ENCODE measurements at regions not wholly inside any gene's neighbourhood (a gene's known extent, or its start where the extent isn't known, plus 50 kb on each side); places are given as distances from the start of the nearest gene placed in this dataset.
"Not testable (repeated sequence)": the region's sequence is repeated elsewhere in the genome, so short reads cannot be mapped to it uniquely, and the experiment has no call there.

- H3K27me3 ChIP-seq (ENCODE audit: insufficient read depth, low read length) = no peaks in the 10 kb centered on the region
These were observed 651.6 kb upstream of the MARCKS start for GRCh38 chr6:113205553-113205952.

DNA sequence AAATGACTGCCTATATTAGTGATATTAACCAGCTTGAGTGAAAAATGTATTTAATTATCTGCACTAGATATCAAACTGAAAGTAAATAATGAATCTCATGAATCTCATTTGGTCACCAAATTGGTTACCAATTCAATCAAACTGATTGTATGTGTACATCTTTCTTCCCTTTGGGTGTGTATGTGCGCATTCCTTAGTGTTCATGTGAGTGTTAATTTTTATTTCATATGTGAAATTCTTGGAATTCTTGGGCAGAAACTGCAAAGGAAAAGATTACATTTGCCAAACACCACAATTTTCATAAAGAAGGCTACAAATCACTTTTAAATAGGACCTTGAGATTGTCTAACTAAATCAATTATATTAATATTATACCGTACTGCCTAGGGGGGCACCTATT lies 648.4 kb upstream of the MARCKS start:
- Histone ChIP-seq H3K9ac (ENCODE audit: low read depth, low read length) (no peak overlapping the region), H3K4me1 (ENCODE audit: insufficient read depth, low read length) (no peaks in the 10 kb centered on the region), H3K36me3 (ENCODE audit: insufficient read depth, low read depth, low read length) (no peaks in the 10 kb centered on the region), H3K9me3 (ENCODE audit: insufficient read depth, low read depth, low read length) (no peaks in the 10 kb centered on the region), H3K4me3 (ENCODE audit: low read length) (no peak overlapping the region), H3K27me3 (ENCODE audit: insufficient read depth, low read length) (no peaks in the 10 kb centered on the region), H3K27ac (ENCODE audit: low read length) (no peak overlapping the region)

More at GRCh38 chr6:113205553-113205952, 651.6 kb upstream of the MARCKS start:
- H3K4me1 ChIP-seq (ENCODE audit: insufficient read depth, low read length) = no peaks in the 10 kb centered on the region
- H3K27ac ChIP-seq (ENCODE audit: low read length) = no peak overlapping the region
- no peak overlapping the region for H3K4me3 ChIP-seq (ENCODE audit: low read length)
- H3K9me3 ChIP-seq (ENCODE audit: insufficient read depth, low read depth, low read length) = no peaks in the 10 kb centered on the region
- no peak overlapping the region for H3K9ac ChIP-seq (ENCODE audit: low read depth, low read length)
- H3K36me3 ChIP-seq (ENCODE audit: insufficient read depth, low read depth, low read length) = no peaks in the 10 kb centered on the region

GRCh38 chr6:113209315-113209714 lies 647.8 kb upstream of the MARCKS start:
- no peak overlapping the region for H3K4me3 ChIP-seq (ENCODE audit: low read length)
- H3K9ac ChIP-seq (ENCODE audit: low read depth, low read length) = no peak overlapping the region
- H3K4me1 ChIP-seq (ENCODE audit: insufficient read depth, low read length) = no peaks in the 10 kb centered on the region
- no peaks in the 10 kb centered on the region for H3K27me3 ChIP-seq (ENCODE audit: insufficient read depth, low read length)
- no peaks in the 10 kb centered on the region for H3K36me3 ChIP-seq (ENCODE audit: insufficient read depth, low read depth, low read length)
- H3K9me3 ChIP-seq (ENCODE audit: insufficient read depth, low read depth, low read length) = no peaks in the 10 kb centered on the region
- no peak overlapping the region for H3K27ac ChIP-seq (ENCODE audit: low read length)

- Histone ChIP-seq H3K4me3 (ENCODE audit: low read length) (no peak overlapping the region), H3K27ac (ENCODE audit: low read length) (no peak overlapping the region), H3K4me1 (ENCODE audit: insufficient read depth, low read length) (no peaks in the 10 kb centered on the region), H3K9me3 (ENCODE audit: insufficient read depth, low read depth, low read length) (no peaks in the 10 kb centered on the region), H3K9ac (ENCODE audit: low read depth, low read length) (no peak overlapping the region), H3K36me3 (ENCODE audit: insufficient read depth, low read depth, low read length) (no peaks in the 10 kb centered on the region), H3K27me3 (ENCODE audit: insufficient read depth, low read length) (no peaks in the 10 kb centered on the region)
These were observed 646.0 kb upstream of the MARCKS start for GRCh38 chr6:113211170-113211569.

DNA sequence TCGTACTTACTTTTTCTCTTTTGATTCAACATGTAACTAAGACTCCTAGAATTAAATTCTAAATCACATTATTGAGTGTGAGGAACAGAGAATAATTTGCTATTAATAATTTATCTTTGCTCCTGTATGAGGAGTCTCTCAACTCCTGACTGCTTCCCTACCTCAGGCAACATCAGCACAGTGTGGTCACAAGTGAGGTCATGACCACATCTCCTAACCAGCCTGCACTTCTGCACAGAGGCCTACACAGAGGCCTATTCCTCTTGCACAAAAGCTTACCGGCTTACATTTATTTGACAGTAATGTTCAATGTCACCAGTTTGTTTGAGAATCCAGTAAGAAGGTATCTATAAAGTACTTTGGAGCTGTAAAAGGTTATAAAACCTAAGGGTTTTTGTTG lies 637.4 kb upstream of the MARCKS start:
- Histone ChIP-seq H3K4me3 (ENCODE audit: low read length) (no peak overlapping the region), H3K36me3 (ENCODE audit: insufficient read depth, low read depth, low read length) (no peaks in the 10 kb centered on the region), H3K9ac (ENCODE audit: low read depth, low read length) (no peak overlapping the region), H3K4me1 (ENCODE audit: insufficient read depth, low read length) (no peaks in the 10 kb centered on the region), H3K27me3 (ENCODE audit: insufficient read depth, low read length) (no peaks in the 10 kb centered on the region), H3K9me3 (ENCODE audit: insufficient read depth, low read depth, low read length) (no peaks in the 10 kb centered on the region), H3K27ac (ENCODE audit: low read length) (no peak overlapping the region)

- Histone ChIP-seq H3K27me3 (ENCODE audit: insufficient read depth, low read length) (no peaks in the 10 kb centered on the region), H3K9ac (ENCODE audit: low read depth, low read length) (no peak overlapping the region), H3K4me1 (ENCODE audit: insufficient read depth, low read length) (no peaks in the 10 kb centered on the region), H3K27ac (ENCODE audit: low read length) (no peak overlapping the region), H3K4me3 (ENCODE audit: low read length) (no peak overlapping the region), H3K36me3 (ENCODE audit: insufficient read depth, low read depth, low read length) (no peaks in the 10 kb centered on the region), H3K9me3 (ENCODE audit: insufficient read depth, low read depth, low read length) (no peaks in the 10 kb centered on the region)
These were observed 636.3 kb upstream of the MARCKS start for GRCh38 chr6:113220832-113221231.

GRCh38 chr6:113221850-113222249 lies 635.3 kb upstream of the MARCKS start:
- Histone ChIP-seq H3K9me3 (ENCODE audit: insufficient read depth, low read depth, low read length) (no peaks in the 10 kb centered on the region), H3K9ac (ENCODE audit: low read depth, low read length) (no peak overlapping the region), H3K27ac (ENCODE audit: low read length) (no peak overlapping the region), H3K27me3 (ENCODE audit: insufficient read depth, low read length) (no peaks in the 10 kb centered on the region), H3K4me1 (ENCODE audit: insufficient read depth, low read length) (no peaks in the 10 kb centered on the region), H3K4me3 (ENCODE audit: low read length) (no peak overlapping the region), H3K36me3 (ENCODE audit: insufficient read depth, low read depth, low read length) (no peaks in the 10 kb centered on the region)

DNA sequence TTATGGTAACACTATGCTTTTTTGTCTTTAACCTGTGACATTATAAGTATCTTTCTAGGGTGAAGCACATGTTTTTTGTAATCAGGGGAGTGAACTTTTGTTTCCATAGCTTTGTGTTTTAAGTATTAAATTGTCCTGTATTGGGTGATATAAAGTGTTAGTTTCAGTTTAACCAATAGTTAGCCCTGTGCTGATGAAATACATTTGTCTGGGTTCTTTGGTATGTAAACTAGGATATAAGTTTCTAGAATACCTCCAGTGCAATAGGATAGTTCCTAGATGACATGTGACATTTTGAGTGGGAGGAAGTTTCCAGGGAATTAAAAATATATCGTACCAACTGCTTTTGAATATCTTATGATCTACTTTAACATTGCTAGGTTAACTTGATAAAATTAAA lies 611.0 kb upstream of the MARCKS start:
- Histone ChIP-seq H3K9me3 (ENCODE audit: insufficient read depth, low read depth, low read length) (no peaks in the 10 kb centered on the region), H3K9ac (ENCODE audit: low read depth, low read length) (no peak overlapping the region), H3K4me1 (ENCODE audit: insufficient read depth, low read length) (no peaks in the 10 kb centered on the region), H3K36me3 (ENCODE audit: insufficient read depth, low read depth, low read length) (no peaks in the 10 kb centered on the region), H3K27ac (ENCODE audit: low read length) (no peak overlapping the region), H3K4me3 (ENCODE audit: low read length) (no peak overlapping the region), H3K27me3 (ENCODE audit: insufficient read depth, low read length) (no peaks in the 10 kb centered on the region)

DNA sequence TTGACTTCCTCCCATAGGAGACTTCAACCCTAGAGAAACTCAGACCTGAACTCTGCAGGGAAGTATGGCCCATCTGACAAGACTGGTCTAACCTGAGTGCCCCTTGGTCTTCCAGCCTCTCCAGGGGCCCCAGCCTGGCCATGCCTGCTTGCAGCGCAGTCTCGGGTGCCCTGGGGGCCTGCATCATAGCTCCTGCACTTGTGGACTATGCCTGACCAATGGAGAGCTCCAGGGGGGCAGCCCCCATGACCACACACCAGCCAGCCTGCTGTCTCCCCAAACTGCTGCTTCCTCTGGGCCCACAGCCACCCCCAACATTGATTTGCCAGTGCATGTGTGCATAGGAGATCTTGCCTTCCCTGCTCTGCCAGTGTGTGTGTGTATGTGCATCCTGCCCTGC lies 608.6 kb upstream of the MARCKS start:
- Histone ChIP-seq H3K36me3 (ENCODE audit: insufficient read depth, low read depth, low read length) (no peaks in the 10 kb centered on the region), H3K4me3 (ENCODE audit: low read length) (no peak overlapping the region), H3K4me1 (ENCODE audit: insufficient read depth, low read length) (no peaks in the 10 kb centered on the region), H3K9ac (ENCODE audit: low read depth, low read length) (no peak overlapping the region), H3K27ac (ENCODE audit: low read length) (no peak overlapping the region), H3K27me3 (ENCODE audit: insufficient read depth, low read length) (no peaks in the 10 kb centered on the region), H3K9me3 (ENCODE audit: insufficient read depth, low read depth, low read length) (no peaks in the 10 kb centered on the region)

GRCh38 chr6:113254194-113254593 lies 603.0 kb upstream of the MARCKS start:
- H3K9me3 ChIP-seq (ENCODE audit: insufficient read depth, low read depth, low read length); H3K36me3 ChIP-seq (ENCODE audit: insufficient read depth, low read depth, low read length); H3K9ac ChIP-seq (ENCODE audit: low read depth, low read length); H3K4me1 ChIP-seq (ENCODE audit: insufficient read depth, low read length); H3K27ac ChIP-seq (ENCODE audit: low read length); H3K27me3 ChIP-seq (ENCODE audit: insufficient read depth, low read length); H3K4me3 ChIP-seq (ENCODE audit: low read length): not testable (repeated sequence)

GRCh38 chr6:113258771-113259170 lies 598.4 kb upstream of the MARCKS start:
- no peak overlapping the region for H3K9ac ChIP-seq (ENCODE audit: low read depth, low read length)
- H3K4me1 ChIP-seq (ENCODE audit: insufficient read depth, low read length) = no peaks in the 10 kb centered on the region
- H3K27ac ChIP-seq (ENCODE audit: low read length) = no peak overlapping the region
- H3K4me3 ChIP-seq (ENCODE audit: low read length) = no peak overlapping the region
- H3K36me3 ChIP-seq (ENCODE audit: insufficient read depth, low read depth, low read length) = no peaks in the 10 kb centered on the region
- peaks cover 15% of the 10 kb centered on the region for H3K9me3 ChIP-seq (ENCODE audit: insufficient read depth, low read depth, low read length)
- H3K27me3 ChIP-seq (ENCODE audit: insufficient read depth, low read length) = no peaks in the 10 kb centered on the region

DNA sequence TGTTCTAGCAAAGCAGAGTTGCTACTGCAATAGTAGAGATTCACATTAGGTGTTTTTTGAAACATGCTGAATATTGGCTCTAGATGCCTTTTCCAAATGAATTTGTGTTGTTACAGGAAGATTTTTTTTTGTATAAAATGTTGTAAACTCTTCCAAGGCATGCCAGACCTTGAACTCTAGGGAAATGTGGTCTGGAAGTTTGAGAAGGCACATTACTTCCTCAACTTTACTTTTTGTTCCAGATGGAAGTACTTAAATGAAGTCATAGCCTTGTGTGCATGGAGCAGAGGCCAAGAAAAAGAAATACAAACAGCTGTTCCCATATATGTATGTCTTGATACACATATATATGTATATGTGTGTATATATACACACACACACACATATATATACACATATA lies 585.7 kb upstream of the MARCKS start:
- H3K9me3 ChIP-seq (ENCODE audit: insufficient read depth, low read depth, low read length) = peaks cover 39% of the 10 kb centered on the region
- no peaks in the 10 kb centered on the region for H3K27me3 ChIP-seq (ENCODE audit: insufficient read depth, low read length)
- H3K9ac ChIP-seq (ENCODE audit: low read depth, low read length) = no peak overlapping the region
- no peak overlapping the region for H3K27ac ChIP-seq (ENCODE audit: low read length)
- no peaks in the 10 kb centered on the region for H3K4me1 ChIP-seq (ENCODE audit: insufficient read depth, low read length)
- no peaks in the 10 kb centered on the region for H3K36me3 ChIP-seq (ENCODE audit: insufficient read depth, low read depth, low read length)
- no peak overlapping the region for H3K4me3 ChIP-seq (ENCODE audit: low read length)

- Histone ChIP-seq H3K9me3 (ENCODE audit: insufficient read depth, low read depth, low read length) (no peaks in the 10 kb centered on the region), H3K36me3 (ENCODE audit: insufficient read depth, low read depth, low read length) (no peaks in the 10 kb centered on the region), H3K9ac (ENCODE audit: low read depth, low read length) (no peak overlapping the region), H3K4me1 (ENCODE audit: insufficient read depth, low read length) (peaks cover 13% of the 10 kb centered on the region; the same call in 1 of the 2 replicates), H3K27ac (ENCODE audit: low read length) (no peak overlapping the region), H3K27me3 (ENCODE audit: insufficient read depth, low read length) (no peaks in the 10 kb centered on the region), H3K4me3 (ENCODE audit: low read length) (no peak overlapping the region)
These were observed 580.5 kb upstream of the MARCKS start for GRCh38 chr6:113276601-113277000.

All from iPS-20b (cell line).